Endothelial cell of umbilical vein (primary cell): ENCODE measurements at regions not wholly inside any gene's neighbourhood (a gene's known extent, or its start where the extent isn't known, plus 50 kb on each side); places are given as distances from the start of the nearest gene placed in this dataset.

ENCODE experiments used
- EZH2 ChIP-seq: IDR thresholded peaks from 2 replicates; pipeline ENCODE4 v1.6.1; 2012; ENCODE audit warnings: borderline replicate concordance, low read depth, mild to moderate bottlenecking, moderate library complexity, low read length, inconsistent platforms; ENCODE audit not compliant: severe bottlenecking
- FOS ChIP-seq: IDR thresholded peaks from 2 replicates; pipeline ENCODE4 v1.6.1; 2011; ENCODE audit warnings: mild to moderate bottlenecking, low read length, moderate library complexity, borderline replicate concordance; ENCODE audit not compliant: insufficient read depth
- JUN ChIP-seq: IDR thresholded peaks from 2 replicates; pipeline ENCODE4 v1.6.1; 2011; ENCODE audit warnings: borderline replicate concordance, low read depth; ENCODE audit not compliant: insufficient read length, insufficient read depth
- MYC ChIP-seq: IDR thresholded peaks from one replicate; pipeline ENCODE4 v1.6.1; 2011; ENCODE audit warnings: mild to moderate bottlenecking, low read depth, low read length
- POLR2A ChIP-seq: IDR thresholded peaks from 2 replicates; pipeline ENCODE4 v1.6.1; 2012; ENCODE audit warnings: low read depth, mild to moderate bottlenecking, control low read depth, low read length
- POLR2AphosphoS5 ChIP-seq: IDR thresholded peaks from 2 replicates; pipeline ENCODE4 v1.6.1; 2012; ENCODE audit warnings: low read depth, mild to moderate bottlenecking, control low read depth, low read length, moderate library complexity; ENCODE audit not compliant: insufficient read depth
- TF ChIP-seq, protein P1 (sequence below), 2 donors: IDR thresholded peaks; 1 replicate in 1 of 2; 2 replicates in 1 of 2; pipeline ENCODE4 v1.5.1; 2011; ENCODE audit warnings: low read length in 2 of 2, mild to moderate bottlenecking in 2 of 2, moderate library complexity in 2 of 2, control low read depth in 1 of 2, inconsistent platforms in 1 of 2, low read depth in 1 of 2; ENCODE audit not compliant: insufficient read depth in 1 of 2; ENCODE audit errors: extremely low read depth in 1 of 2
- TF ChIP-seq, protein P2 (sequence below): IDR thresholded peaks from 2 replicates; pipeline ENCODE4 v1.6.1; 2011; ENCODE audit not compliant: insufficient read depth, insufficient read length

DNA sequence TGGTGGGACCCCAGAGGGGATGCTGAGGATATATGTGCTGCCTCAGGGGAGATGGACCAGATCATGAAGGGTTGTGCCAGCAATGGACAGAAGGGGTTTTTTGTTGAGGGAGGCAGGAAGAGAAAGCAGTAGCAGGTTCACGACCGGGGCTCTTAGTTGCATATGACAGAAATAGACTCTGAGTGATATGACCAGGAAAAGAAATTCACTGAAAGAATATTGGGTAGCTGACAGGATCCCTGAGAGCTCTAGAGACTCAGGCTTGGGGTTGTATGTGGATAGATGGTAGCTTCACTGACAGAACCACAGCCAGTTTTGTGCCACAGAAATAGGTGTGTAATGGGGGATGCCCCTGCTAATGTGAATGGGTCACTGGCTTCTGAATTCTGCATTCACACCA, 241.6 kb downstream of the ZNF621 start:
- TF ChIP-seq EZH2 (no peak), POLR2AphosphoS5 (no peak), JUN (no peak), POLR2A (no peak), FOS (no peak), MYC (no peak)
- TF ChIP-seq, protein P1, sequence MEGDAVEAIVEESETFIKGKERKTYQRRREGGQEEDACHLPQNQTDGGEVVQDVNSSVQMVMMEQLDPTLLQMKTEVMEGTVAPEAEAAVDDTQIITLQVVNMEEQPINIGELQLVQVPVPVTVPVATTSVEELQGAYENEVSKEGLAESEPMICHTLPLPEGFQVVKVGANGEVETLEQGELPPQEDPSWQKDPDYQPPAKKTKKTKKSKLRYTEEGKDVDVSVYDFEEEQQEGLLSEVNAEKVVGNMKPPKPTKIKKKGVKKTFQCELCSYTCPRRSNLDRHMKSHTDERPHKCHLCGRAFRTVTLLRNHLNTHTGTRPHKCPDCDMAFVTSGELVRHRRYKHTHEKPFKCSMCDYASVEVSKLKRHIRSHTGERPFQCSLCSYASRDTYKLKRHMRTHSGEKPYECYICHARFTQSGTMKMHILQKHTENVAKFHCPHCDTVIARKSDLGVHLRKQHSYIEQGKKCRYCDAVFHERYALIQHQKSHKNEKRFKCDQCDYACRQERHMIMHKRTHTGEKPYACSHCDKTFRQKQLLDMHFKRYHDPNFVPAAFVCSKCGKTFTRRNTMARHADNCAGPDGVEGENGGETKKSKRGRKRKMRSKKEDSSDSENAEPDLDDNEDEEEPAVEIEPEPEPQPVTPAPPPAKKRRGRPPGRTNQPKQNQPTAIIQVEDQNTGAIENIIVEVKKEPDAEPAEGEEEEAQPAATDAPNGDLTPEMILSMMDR (IDR thresholded peaks at IDR 0.05; ENCODE audit: extremely low read depth in 1 of 2, insufficient read depth in 1 of 2, low read depth in 1 of 2, low read length in 2 of 2), result no peak
- TF ChIP-seq, protein P2, sequence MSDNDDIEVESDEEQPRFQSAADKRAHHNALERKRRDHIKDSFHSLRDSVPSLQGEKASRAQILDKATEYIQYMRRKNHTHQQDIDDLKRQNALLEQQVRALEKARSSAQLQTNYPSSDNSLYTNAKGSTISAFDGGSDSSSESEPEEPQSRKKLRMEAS, result no peak
